ENCODE measurements at regions not wholly inside any gene's neighbourhood (a gene's known extent, or its start where the extent isn't known, plus 50 kb on each side); places are given as distances from the start of the nearest gene placed in this dataset.

DNA sequence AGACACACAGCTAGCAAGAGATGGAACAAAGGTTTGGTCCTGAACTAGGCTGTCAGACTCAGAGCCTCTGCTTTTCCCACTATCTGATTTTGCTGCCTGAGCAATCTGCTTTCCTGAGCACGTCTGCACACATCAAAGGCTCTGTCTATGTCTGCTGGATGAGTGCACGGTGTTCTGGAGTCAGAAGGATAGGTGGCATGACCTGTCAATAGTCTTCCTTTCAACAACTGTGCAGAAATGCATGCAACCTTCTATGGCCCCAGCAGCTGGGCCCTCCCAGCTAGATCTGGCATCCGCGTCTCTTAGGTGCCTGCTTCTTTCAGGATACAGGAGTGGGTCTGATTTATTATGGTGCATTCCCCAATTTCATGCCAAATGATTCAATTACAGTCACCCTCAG, 138.3 kb downstream of the UTP18 start:
- DNase-seq (ENCODE audit: low spot score), result no peak
- TF ChIP-seq, protein P1, sequence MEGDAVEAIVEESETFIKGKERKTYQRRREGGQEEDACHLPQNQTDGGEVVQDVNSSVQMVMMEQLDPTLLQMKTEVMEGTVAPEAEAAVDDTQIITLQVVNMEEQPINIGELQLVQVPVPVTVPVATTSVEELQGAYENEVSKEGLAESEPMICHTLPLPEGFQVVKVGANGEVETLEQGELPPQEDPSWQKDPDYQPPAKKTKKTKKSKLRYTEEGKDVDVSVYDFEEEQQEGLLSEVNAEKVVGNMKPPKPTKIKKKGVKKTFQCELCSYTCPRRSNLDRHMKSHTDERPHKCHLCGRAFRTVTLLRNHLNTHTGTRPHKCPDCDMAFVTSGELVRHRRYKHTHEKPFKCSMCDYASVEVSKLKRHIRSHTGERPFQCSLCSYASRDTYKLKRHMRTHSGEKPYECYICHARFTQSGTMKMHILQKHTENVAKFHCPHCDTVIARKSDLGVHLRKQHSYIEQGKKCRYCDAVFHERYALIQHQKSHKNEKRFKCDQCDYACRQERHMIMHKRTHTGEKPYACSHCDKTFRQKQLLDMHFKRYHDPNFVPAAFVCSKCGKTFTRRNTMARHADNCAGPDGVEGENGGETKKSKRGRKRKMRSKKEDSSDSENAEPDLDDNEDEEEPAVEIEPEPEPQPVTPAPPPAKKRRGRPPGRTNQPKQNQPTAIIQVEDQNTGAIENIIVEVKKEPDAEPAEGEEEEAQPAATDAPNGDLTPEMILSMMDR (IDR thresholded peaks at IDR 0.05), result no peak
- ATAC-seq (ENCODE audit: low FRiP score), result no peak

DNA sequence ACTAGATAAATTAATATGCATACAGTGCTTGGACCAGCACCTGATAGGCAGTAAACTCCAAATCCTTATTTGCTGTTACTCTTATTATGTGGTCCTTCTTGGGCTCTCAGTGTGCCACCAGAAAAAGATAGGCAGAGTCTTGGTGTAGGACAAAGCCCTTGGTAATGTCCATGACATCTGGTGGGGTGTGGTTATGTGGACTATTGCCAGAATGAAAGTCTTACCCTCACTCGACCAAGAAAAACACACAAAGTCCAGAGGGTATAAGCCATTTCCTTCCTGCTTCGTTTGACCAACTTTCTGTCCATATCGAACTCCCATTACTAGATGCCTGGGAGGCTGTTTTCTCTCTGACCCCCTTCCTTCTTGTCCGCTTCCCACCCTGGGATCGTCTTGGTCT, 140.9 kb downstream of the UTP18 start:
- ATAC-seq (ENCODE audit: low FRiP score) (no peak), DNase-seq (ENCODE audit: low spot score) (no peak)
- TF ChIP-seq, protein P1 (IDR thresholded peaks at IDR 0.05), result no peak

GRCh38 chr17:51402899-51403298, 142.6 kb downstream of the UTP18 start:
- TF ChIP-seq, protein P1 (IDR thresholded peaks at IDR 0.05), result no peak
- DNase-seq (ENCODE audit: low spot score), result no peak
- no peak for ATAC-seq (ENCODE audit: low FRiP score)

DNA sequence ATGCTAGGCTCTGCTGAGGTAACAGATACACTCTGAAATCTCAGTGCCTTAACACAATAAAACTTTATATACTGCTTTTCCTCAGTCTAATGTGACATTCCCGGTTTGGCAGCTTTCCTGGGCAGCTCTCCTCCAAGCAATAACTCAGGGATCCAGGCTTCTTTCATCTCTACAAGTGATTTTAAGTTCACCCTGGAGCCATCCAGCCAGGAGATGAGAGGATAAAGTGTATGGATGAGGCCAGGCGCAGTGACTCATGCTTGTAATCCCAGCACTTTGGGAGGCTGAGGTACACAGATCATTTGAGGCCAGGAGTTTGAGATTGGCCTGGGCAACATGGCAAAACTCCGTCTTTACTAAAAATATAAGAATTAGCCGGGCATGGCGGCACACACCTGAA, 147.2 kb downstream of the UTP18 start:
- ATAC-seq (ENCODE audit: low FRiP score) (no peak), DNase-seq (ENCODE audit: low spot score) (no peak)

GRCh38 chr17:51419476-51419875, 159.1 kb downstream of the UTP18 start:
- ATAC-seq (ENCODE audit: low FRiP score), result no peak
- TF ChIP-seq, protein P1 (IDR thresholded peaks at IDR 0.05), result no peak
- no peak for DNase-seq (ENCODE audit: low spot score)

More for the DNA sequence above, 147.2 kb downstream of the UTP18 start:
- TF ChIP-seq, protein P1 (IDR thresholded peaks at IDR 0.05), result no peak

DNA sequence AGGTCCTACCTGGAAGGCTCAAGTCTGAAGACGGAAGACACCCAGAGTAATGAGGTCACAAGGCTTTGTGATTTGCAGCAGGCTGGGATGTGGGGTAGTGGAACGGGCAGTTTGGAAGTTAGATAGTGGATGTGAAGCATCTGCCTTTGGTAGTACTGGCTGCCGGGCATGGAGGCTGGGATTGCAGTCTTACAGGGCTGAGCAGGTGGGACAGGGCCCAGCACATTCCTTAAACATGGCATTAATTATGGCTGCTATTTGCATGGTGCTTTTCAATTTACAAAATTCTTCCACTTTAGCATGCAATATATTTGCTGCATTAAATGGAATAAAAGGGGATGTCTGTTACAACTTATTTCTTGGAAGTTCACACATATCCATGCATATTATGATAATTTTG, 161.2 kb downstream of the UTP18 start:
- ATAC-seq (ENCODE audit: low FRiP score), result no peak
- DNase-seq (ENCODE audit: low spot score), result no peak
- TF ChIP-seq, protein P1 (IDR thresholded peaks at IDR 0.05), result no peak

- ATAC-seq (ENCODE audit: low FRiP score) (no peak), DNase-seq (ENCODE audit: low spot score) (no peak)
- TF ChIP-seq, protein P1 (IDR thresholded peaks at IDR 0.05), result no peak
These were observed 162.3 kb downstream of the UTP18 start for GRCh38 chr17:51422634-51423033.
